HepG2 (cell line): ENCODE measurements at regions not wholly inside any gene's neighbourhood (a gene's known extent, or its start where the extent isn't known, plus 50 kb on each side); places are given as distances from the start of the nearest gene placed in this dataset.

Experiments used
- ATAC-seq: fragments of 200-7000 bp; cut with Tn5 transposase; 3 replicates; pipeline ENCODE4 v1.9.1; 2020; ENCODE audit warnings: mild to moderate bottlenecking, moderate library complexity
- BruUV-seq: library from RNA; stranded (reverse); fragments of 400-500 nt; replicated peaks from 2 replicates; lab custom pipeline; 2021; lab: Mats Ljungman, UMichigan
- CTCF ChIA-PET: fragments of 300-600 bp; formaldehyde crosslinking; extraction: SDS; loops from one replicate; lab custom pipeline; 2021; ENCODE audit warnings: low total read pairs, inconsistent platforms, low intra/inter-chr PET ratio; lab: Yijun Ruan, JAX
- POLR2A ChIA-PET: fragments of 350-600 bp; sonication (Branson Sonifier 250); formaldehyde crosslinking; loops from one replicate; lab custom pipeline; 2020; ENCODE audit warnings: antibody characterized with exemption, inconsistent platforms; lab: Yijun Ruan, JAX
- DNase-seq: peaks from one replicate; pipeline ENCODE4 v3.0.0-alpha.2; 2015; ENCODE audit warnings: low spot score
- FAIRE-seq: peaks from 3 replicates; lab custom pipeline; 2011; peaks lifted over from hg19 to GRCh38; lab: Jason Lieb, UNC
- H2AFZ ChIP-seq: one replicate; pipeline ENCODE4 v1.6.1; 2011; ENCODE audit warnings: low read length, inconsistent platforms
- H3K27ac ChIP-seq: fragments of 300-600 bp; 3 replicates; pipeline ENCODE4 v1.8.0; 2011; ENCODE audit warnings: mixed run types, mild to moderate bottlenecking, mixed read lengths, low read length, inconsistent platforms; ENCODE audit not compliant: insufficient read depth; ENCODE audit errors: extremely low read length
- H3K27me3 ChIP-seq, 2 experiments: fragments of 200-600 bp in 1 of 2; 2 replicates in 1 of 2; 3 replicates in 1 of 2; pipeline versions ENCODE4 v1.6.0 to v1.8.0; 2011; ENCODE audit warnings: low read length in 2 of 2, mild to moderate bottlenecking in 2 of 2, moderate library complexity in 2 of 2, inconsistent platforms in 1 of 2; ENCODE audit not compliant: insufficient read depth in 2 of 2, control insufficient read depth in 1 of 2
- H3K36me3 ChIP-seq, 2 experiments: fragments of 200-600 bp in 1 of 2; replicated peaks in 1 of 2; 2 replicates in 1 of 2; 3 replicates in 1 of 2; pipeline versions ENCODE4 v1.5.1 to v1.8.0; 2011; ENCODE audit warnings: low read length in 2 of 2, inconsistent platforms in 1 of 2; ENCODE audit not compliant: insufficient read depth in 2 of 2, control insufficient read depth in 1 of 2
- H3K4me1 ChIP-seq: 2 replicates; pipeline ENCODE4 v1.5.1; 2012; ENCODE audit warnings: low read length, inconsistent platforms; ENCODE audit not compliant: insufficient read depth
- H3K4me2 ChIP-seq: 2 replicates; pipeline ENCODE4 v1.6.0; 2011; ENCODE audit warnings: low read depth, low read length, inconsistent platforms
- H3K4me3 ChIP-seq, 3 experiments: fragments of 200-600 bp in 1 of 3; sonication (generic), shearing (Covaris generic) in 1 of 3; replicated peaks in 1 of 3; 2 replicates each; pipeline ENCODE4 v1.5.1; 2011 to 2016; ENCODE audit warnings: low read length in 3 of 3, inconsistent platforms in 2 of 3, low read depth in 2 of 3, mild to moderate bottlenecking in 2 of 3, control low read depth in 1 of 3, mixed read lengths in 1 of 3; ENCODE audit not compliant: insufficient read depth in 1 of 3
- H3K79me2 ChIP-seq: one replicate; pipeline ENCODE4 v1.6.1; 2011; ENCODE audit warnings: low read length, inconsistent platforms; ENCODE audit not compliant: insufficient read depth
- H3K9ac ChIP-seq: 2 replicates; pipeline ENCODE4 v1.6.0; 2011; ENCODE audit warnings: mild to moderate bottlenecking, low read depth, low read length, inconsistent platforms; ENCODE audit not compliant: insufficient read depth
- H3K9me3 ChIP-seq: 2 replicates; pipeline ENCODE4 v1.5.1; 2012; ENCODE audit warnings: mild to moderate bottlenecking, low read length
- H4K20me1 ChIP-seq: 2 replicates; pipeline ENCODE4 v1.6.0; 2011; ENCODE audit warnings: inconsistent platforms, mild to moderate bottlenecking, low read length, moderate library complexity; ENCODE audit not compliant: insufficient read depth
- ATF6 ChIP-seq: sonication (generic); formaldehyde crosslinking; conservative IDR thresholded peaks from 2 replicates; pipeline ENCODE4 v1.4.0; 2020; ENCODE audit warnings: missing genetic modification reagents
- ATF7-NPFF ChIP-seq: sonication (generic); formaldehyde crosslinking; IDR thresholded peaks from 2 replicates; pipeline ENCODE4 v1.8.1; 2023; ENCODE audit warnings: mild to moderate bottlenecking, low read depth, missing genetic modification reagents, moderate library complexity
- CCDC6 ChIP-seq: sonication (generic); formaldehyde crosslinking; IDR thresholded peaks from 2 replicates; pipeline ENCODE4 v1.8.1; 2022; ENCODE audit warnings: mild to moderate bottlenecking, missing genetic modification reagents, moderate library complexity
- CEBPZ ChIP-seq: IDR thresholded peaks from 2 replicates; pipeline ENCODE4 v1.6.1; 2012; ENCODE audit warnings: low read length, improper control_type of control experiment
- KAT8 ChIP-seq: IDR thresholded peaks from 2 replicates; pipeline ENCODE4 v1.6.1; 2016; ENCODE audit warnings: missing genetic modification reagents, missing compliant biosample characterization
- KMT2A ChIP-seq: sonication (generic); formaldehyde crosslinking; IDR thresholded peaks from 2 replicates; pipeline ENCODE4 v1.4.0; 2020; ENCODE audit warnings: missing genetic modification reagents
- NKX3-1 ChIP-seq: sonication (generic); formaldehyde crosslinking; IDR thresholded peaks from 2 replicates; pipeline ENCODE4 v1.5.0; 2020; ENCODE audit warnings: missing genetic modification reagents
- RCOR2 ChIP-seq: IDR thresholded peaks from 2 replicates; pipeline ENCODE4 v1.6.1; 2016; ENCODE audit warnings: missing biosample characterization, missing genetic modification reagents
- SNAPC2 ChIP-seq: sonication (generic); formaldehyde crosslinking; IDR thresholded peaks from 2 replicates; pipeline ENCODE4 v1.8.1; 2022; ENCODE audit warnings: mild to moderate bottlenecking, missing genetic modification reagents
- ZBTB1 ChIP-seq: sonication (generic); formaldehyde crosslinking; IDR thresholded peaks from 2 replicates; pipeline ENCODE4 v1.4.0; 2020; ENCODE audit warnings: missing genetic modification reagents, borderline replicate concordance
- ZBTB20 ChIP-seq: sonication (generic); formaldehyde crosslinking; IDR thresholded peaks from 2 replicates; pipeline ENCODE4 v1.8.1; 2023; ENCODE audit warnings: missing genetic modification reagents, low read depth, mild to moderate bottlenecking, borderline replicate concordance
- ZBTB34 ChIP-seq: sonication (generic); formaldehyde crosslinking; IDR thresholded peaks from 2 replicates; pipeline ENCODE4 v1.8.0; 2022; ENCODE audit warnings: mild to moderate bottlenecking, missing genetic modification reagents
- ZNF276 ChIP-seq: sonication (generic); formaldehyde crosslinking; IDR thresholded peaks from 2 replicates; pipeline ENCODE4 v1.4.0; 2020; ENCODE audit warnings: mild to moderate bottlenecking, low read depth, missing genetic modification reagents
- ZNF343 ChIP-seq: sonication (generic); formaldehyde crosslinking; IDR thresholded peaks from 2 replicates; pipeline ENCODE4 v1.4.0; 2020; ENCODE audit warnings: mild to moderate bottlenecking, missing genetic modification reagents
- ZNF543 ChIP-seq: sonication (generic); formaldehyde crosslinking; IDR thresholded peaks from 2 replicates; pipeline ENCODE4 v1.4.0; 2020; ENCODE audit warnings: mild to moderate bottlenecking, missing genetic modification reagents
- ZNF660 ChIP-seq: sonication (generic); formaldehyde crosslinking; IDR thresholded peaks from 2 replicates; pipeline ENCODE4 v1.5.1; 2020; ENCODE audit warnings: mild to moderate bottlenecking, low read depth, missing genetic modification reagents, borderline replicate concordance
- ZNF749 ChIP-seq: sonication (generic); formaldehyde crosslinking; IDR thresholded peaks from 2 replicates; pipeline ENCODE4 v1.8.0; 2022; ENCODE audit warnings: mild to moderate bottlenecking, missing genetic modification reagents, moderate library complexity, borderline replicate concordance
- ZNF816 ChIP-seq: sonication (generic); formaldehyde crosslinking; IDR thresholded peaks from 2 replicates; pipeline ENCODE4 v1.8.0; 2022; ENCODE audit warnings: missing genetic modification reagents, mild to moderate bottlenecking, borderline replicate concordance
- WGBS: methylation state at CpG from one replicate; pipeline ENCODE4 v1.1.6; 2017; ENCODE audit warnings: low lambda C conversion rate; 5-methylcytosine and 5-hydroxymethylcytosine counted together
- in situ Hi-C: cut with HindIII; loops from 2 replicates; pipeline ENCODE4 v1.10.0; 2017; ENCODE audit warnings: low pct_unique_long_range_greater_than_20kb; ENCODE audit not compliant: extremely low pct_ligation_motif_present
- intact Hi-C: fragments of 100-400 bp; cut with micrococcal nuclease; formaldehyde crosslinking; loops from one replicate; pipeline ENCODE4 v1.10.0; 2022; ENCODE audit not compliant: unreplicated experiment

- Histone ChIP-seq H3K27ac (no peak overlapping the region), H4K20me1 (no peaks in the 10 kb centered on the region), H3K27me3 (no peaks in the 10 kb centered on the region), H3K79me2 (no peaks in the 10 kb centered on the region), H3K4me3 (no peak overlapping the region), H3K36me3 (no peaks in the 10 kb centered on the region), H3K4me2 (no peak overlapping the region), H3K4me1 (no peaks in the 10 kb centered on the region), H3K9me3 (peaks cover 11% of the 10 kb centered on the region; the same call in 1 of the 2 replicates), H3K9ac (no peak overlapping the region), H2AFZ (no peak overlapping the region)
- intact Hi-C loops (no loop called here), in situ Hi-C loops (no loop called here)
- ATAC-seq (no peak), FAIRE-seq (no peak), DNase-seq (no peak)
- CTCF ChIA-PET, result no interaction called here
- WGBS, result 2% methylated on average over 2 of the region's 2 CpGs
- POLR2A ChIA-PET, result no interaction called here
- no TSS peak for BruUV-seq
- no peak for TF ChIP-seq CEBPZ
- TF ChIP-seq KMT2A, result no peak
- TF ChIP-seq ZNF343 (CRISPR knock-in tag), result no peak
- no peak for TF ChIP-seq RCOR2 (CRISPR knock-in tag)
- no peak for TF ChIP-seq ZNF543 (CRISPR knock-in tag)
- TF ChIP-seq ZBTB20 (CRISPR knock-in tag), result no peak
- TF ChIP-seq ZBTB1 (CRISPR knock-in tag), result no peak
- no peak for TF ChIP-seq ZNF749 (CRISPR knock-in tag)
- TF ChIP-seq ZNF276, result no peak
- no peak for TF ChIP-seq NKX3-1 (CRISPR knock-in tag)
- TF ChIP-seq ZNF816 (CRISPR knock-in tag), result no peak
- no peak for TF ChIP-seq KAT8 (CRISPR knock-in tag)
- TF ChIP-seq ATF7-NPFF (CRISPR knock-in tag), result no peak
- TF ChIP-seq CCDC6, result no peak
- TF ChIP-seq ZNF660 (CRISPR knock-in tag), result no peak
- no peak for TF ChIP-seq SNAPC2
- TF ChIP-seq ATF6 (CRISPR knock-in tag), result no peak
- no peak for TF ChIP-seq ZBTB34 (CRISPR knock-in tag)
These were observed 171.0 kb upstream of the RARB start for GRCh38 chr3:25257026-25257425.
